ENCODE measurements at regions not wholly inside any gene's neighbourhood (a gene's known extent, or its start where the extent isn't known, plus 50 kb on each side); places are given as distances from the start of the nearest gene placed in this dataset.

Small RNAs in the stretch of these regions (small RNA-seq; reads per million reads assigned to genes)
- 0 reads per million in 2 experiments for gene AC009474.2
